A673 (cell line): ENCODE measurements at regions not wholly inside any gene's neighbourhood (a gene's known extent, or its start where the extent isn't known, plus 50 kb on each side); places are given as distances from the start of the nearest gene placed in this dataset.

Source experiments
- BruUV-seq: library from RNA; stranded (reverse); fragments of 400-500 nt; replicated peaks from 2 replicates; lab custom pipeline; 2021; lab: Mats Ljungman, UMichigan
- CTCF ChIA-PET: fragments of 300-600 bp; sonication (Branson Sonifier 250); formaldehyde crosslinking; loops from one replicate; lab custom pipeline; 2022; ENCODE audit warnings: antibody characterized with exemption; lab: Charles Lee
- POLR2A ChIA-PET: fragments of 300-600 bp; sonication (Branson Sonifier 250); formaldehyde crosslinking; loops from one replicate; lab custom pipeline; 2022; ENCODE audit warnings: antibody characterized with exemption; ENCODE audit not compliant: low non-redundant PET; lab: Charles Lee
- DNase-seq: peaks from one replicate; pipeline ENCODE4 v3.0.0-alpha.2; 2015; ENCODE audit warnings: low spot score
- H3K27ac ChIP-seq: fragments of 200-600 bp; sonication (generic); 2 replicates; pipeline ENCODE4 v1.5.1; 2016; ENCODE audit warnings: mixed run types, low read depth, mild to moderate bottlenecking, mixed read lengths, antibody characterized with exemption, low read length; ENCODE audit not compliant: poor library complexity, severe bottlenecking
- H3K27me3 ChIP-seq: fragments of 200-600 bp; sonication (generic); replicated peaks from 2 replicates; pipeline ENCODE4 v1.6.1; 2017; ENCODE audit warnings: mixed run types, low read depth, mild to moderate bottlenecking, mixed read lengths, antibody characterized with exemption, low read length; ENCODE audit not compliant: insufficient read depth, poor library complexity
- H3K36me3 ChIP-seq: fragments of 200-600 bp; sonication (generic); 2 replicates; pipeline ENCODE4 v1.6.1; 2016; ENCODE audit warnings: mixed run types, mild to moderate bottlenecking, mixed read lengths, antibody characterized with exemption, low read length; ENCODE audit not compliant: insufficient read depth, poor library complexity, severe bottlenecking
- H3K4me1 ChIP-seq: fragments of 200-600 bp; sonication (generic); 2 replicates; pipeline ENCODE4 v1.6.1; 2017; ENCODE audit warnings: mixed run types, mild to moderate bottlenecking, mixed read lengths, antibody characterized with exemption, low read length; ENCODE audit not compliant: insufficient read depth, poor library complexity, severe bottlenecking
- H3K4me3 ChIP-seq: fragments of 200-600 bp; sonication (generic); 2 replicates; pipeline ENCODE4 v1.5.1; 2016; ENCODE audit warnings: low read depth, mixed run types, mild to moderate bottlenecking, mixed read lengths, low read length; ENCODE audit not compliant: poor library complexity, severe bottlenecking
- H3K9me3 ChIP-seq: fragments of 200-600 bp; sonication (generic); 2 replicates; pipeline ENCODE4 v1.6.1; 2016; ENCODE audit warnings: mixed run types, low read depth, mild to moderate bottlenecking, mixed read lengths, antibody characterized with exemption, low read length; ENCODE audit not compliant: poor library complexity, severe bottlenecking
- EZH2 ChIP-seq: fragments of 200-600 bp; sonication (generic); IDR thresholded peaks from 2 replicates; pipeline ENCODE4 v1.6.1; 2017; ENCODE audit warnings: borderline replicate concordance, low read depth, mild to moderate bottlenecking, mixed read lengths, antibody characterized with exemption, low read length; ENCODE audit not compliant: poor library complexity, severe bottlenecking
- intact Hi-C: fragments of 100-400 bp; cut with micrococcal nuclease; formaldehyde crosslinking; loops from one replicate; pipeline ENCODE4 v1.10.0; 2022; ENCODE audit not compliant: unreplicated experiment
- TF ChIP-seq, protein P1 (sequence below): fragments of 300-800, 200-600 bp; sonication (generic); conservative IDR thresholded peaks from 2 replicates; pipeline ENCODE4 v1.5.1; 2017; ENCODE audit warnings: low read depth, mild to moderate bottlenecking, antibody characterized with exemption, low read length, moderate library complexity, mixed read lengths

DNA sequence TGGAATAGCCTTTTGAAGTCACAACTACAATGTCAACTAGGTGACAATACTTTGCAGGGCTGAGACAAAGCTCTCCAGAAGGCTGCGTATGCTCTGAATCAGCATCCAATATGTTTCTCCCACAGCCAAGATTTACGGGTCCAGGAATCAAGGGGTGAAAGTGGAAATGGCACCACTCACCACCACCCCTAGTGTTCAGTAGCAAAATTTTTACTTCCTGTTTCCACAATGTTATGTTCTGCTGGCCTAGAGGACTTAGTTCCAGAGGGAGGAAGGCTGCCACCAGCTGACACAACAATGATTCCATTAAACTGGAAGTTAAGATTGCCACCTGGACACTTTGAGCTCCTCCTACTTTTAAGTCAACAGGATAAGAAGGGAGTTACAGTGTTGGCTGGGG, 68.5 kb upstream of the MPEG1 start:
- CTCF ChIA-PET = no interaction called here
- intact Hi-C loops = loop anchor here (5.0 kb wide), 1 partner anchor 151 kb away; no protein-coding TSS in a partner anchor
- Histone ChIP-seq H3K27me3 (no peaks in the 10 kb centered on the region), H3K27ac (no peak overlapping the region), H3K4me1 (no peaks in the 10 kb centered on the region), H3K9me3 (no peaks in the 10 kb centered on the region), H3K4me3 (no peak overlapping the region), H3K36me3 (no peaks in the 10 kb centered on the region)
- POLR2A ChIA-PET = no interaction called here
- BruUV-seq = no TSS peak
- DNase-seq = no peak
- TF ChIP-seq, protein P1, sequence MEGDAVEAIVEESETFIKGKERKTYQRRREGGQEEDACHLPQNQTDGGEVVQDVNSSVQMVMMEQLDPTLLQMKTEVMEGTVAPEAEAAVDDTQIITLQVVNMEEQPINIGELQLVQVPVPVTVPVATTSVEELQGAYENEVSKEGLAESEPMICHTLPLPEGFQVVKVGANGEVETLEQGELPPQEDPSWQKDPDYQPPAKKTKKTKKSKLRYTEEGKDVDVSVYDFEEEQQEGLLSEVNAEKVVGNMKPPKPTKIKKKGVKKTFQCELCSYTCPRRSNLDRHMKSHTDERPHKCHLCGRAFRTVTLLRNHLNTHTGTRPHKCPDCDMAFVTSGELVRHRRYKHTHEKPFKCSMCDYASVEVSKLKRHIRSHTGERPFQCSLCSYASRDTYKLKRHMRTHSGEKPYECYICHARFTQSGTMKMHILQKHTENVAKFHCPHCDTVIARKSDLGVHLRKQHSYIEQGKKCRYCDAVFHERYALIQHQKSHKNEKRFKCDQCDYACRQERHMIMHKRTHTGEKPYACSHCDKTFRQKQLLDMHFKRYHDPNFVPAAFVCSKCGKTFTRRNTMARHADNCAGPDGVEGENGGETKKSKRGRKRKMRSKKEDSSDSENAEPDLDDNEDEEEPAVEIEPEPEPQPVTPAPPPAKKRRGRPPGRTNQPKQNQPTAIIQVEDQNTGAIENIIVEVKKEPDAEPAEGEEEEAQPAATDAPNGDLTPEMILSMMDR = no peak
- TF ChIP-seq EZH2 = no peak

DNA sequence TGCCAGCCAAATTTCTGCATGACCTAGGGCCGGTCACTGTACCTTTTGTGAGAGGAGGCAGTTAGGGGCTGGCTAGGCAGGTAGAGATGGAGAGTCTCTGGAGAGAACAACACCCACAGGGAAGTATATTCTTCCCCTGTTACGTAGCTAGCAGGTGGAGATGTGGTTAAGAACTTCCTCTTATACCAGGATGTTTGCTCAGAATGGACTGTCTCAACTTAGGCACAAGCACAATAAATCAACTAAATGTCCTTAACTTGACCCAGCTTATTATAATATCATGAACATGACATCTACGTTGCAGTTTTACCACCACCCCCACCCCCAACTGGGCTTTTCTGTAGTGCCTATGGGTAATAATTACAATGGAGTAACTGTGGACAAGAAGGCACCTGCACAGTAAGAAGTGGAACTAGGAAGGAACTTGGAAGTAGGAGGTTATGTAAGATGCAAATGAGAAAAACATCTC, 60.7 kb upstream of the MPEG1 start:
- no peak for TF ChIP-seq EZH2
- TF ChIP-seq, protein P1 = no peak
- DNase-seq = no peak
- intact Hi-C loops = no loop called here
- no peaks in the 10 kb centered on the region for H3K4me1 ChIP-seq
- POLR2A ChIA-PET = no interaction called here
- H3K27me3 ChIP-seq = peaks cover 10% of the 10 kb centered on the region
- H3K36me3 ChIP-seq = no peaks in the 10 kb centered on the region
- H3K27ac ChIP-seq = no peak overlapping the region
- no TSS peak for BruUV-seq
- no peak overlapping the region for H3K4me3 ChIP-seq
- CTCF ChIA-PET = no interaction called here
- no peaks in the 10 kb centered on the region for H3K9me3 ChIP-seq

- Histone ChIP-seq H3K9me3 (no peaks in the 10 kb centered on the region), H3K4me1 (no peaks in the 10 kb centered on the region), H3K4me3 (no peak overlapping the region), H3K27me3 (peaks cover 10% of the 10 kb centered on the region), H3K27ac (no peak overlapping the region), H3K36me3 (no peaks in the 10 kb centered on the region)
- TF ChIP-seq EZH2 = no peak
- TF ChIP-seq, protein P1 = no peak
- CTCF ChIA-PET = no interaction called here
- no peak for DNase-seq
- POLR2A ChIA-PET = no interaction called here
- intact Hi-C loops = no loop called here
- no TSS peak for BruUV-seq
Measured at GRCh38 chr11:59272771-59273372, 60.1 kb upstream of the MPEG1 start.
